Panc1 (cell line): ENCODE measurements at regions not wholly inside any gene's neighbourhood (a gene's known extent, or its start where the extent isn't known, plus 50 kb on each side); places are given as distances from the start of the nearest gene placed in this dataset. TPM values are rescaled to one million over a fixed set of nuclear protein-coding genes. Genes with fewer than 3 reads are reported as not detected.
"Not testable (repeated sequence)": the region's sequence is repeated elsewhere in the genome, so short reads cannot be mapped to it uniquely, and the experiment has no call there.

ENCODE experiments used
- ATAC-seq: fragments of 200-7000 bp; cut with Tn5 transposase; 2 replicates; pipeline ENCODE4 v1.9.1; 2020; ENCODE audit warnings: mild to moderate bottlenecking, moderate library complexity
- BruUV-seq: library from RNA; stranded (reverse); fragments of 400-500 nt; replicated peaks from 2 replicates; lab custom pipeline; 2021; lab: Mats Ljungman, UMichigan
- CTCF ChIA-PET: fragments of 300-600 bp; sonication (Branson Sonifier 250); formaldehyde crosslinking; loops from one replicate; lab custom pipeline; 2022; ENCODE audit warnings: antibody characterized with exemption; lab: Charles Lee
- POLR2A ChIA-PET: fragments of 300-600 bp; sonication (Branson Sonifier 250); formaldehyde crosslinking; loops from one replicate; lab custom pipeline; 2022; ENCODE audit warnings: antibody characterized with exemption; lab: Charles Lee
- DNase-seq: peaks from one replicate; pipeline ENCODE4 v3.0.0-alpha.2; 2010; ENCODE audit warnings: low read depth, low spot score
- H3K27ac ChIP-seq: 2 replicates; pipeline ENCODE4 v1.5.1; 2011; ENCODE audit warnings: mild to moderate bottlenecking, low read length, inconsistent platforms
- H3K27me3 ChIP-seq: fragments of 200-500 bp; sonication (Bioruptor generic); 2 replicates; pipeline ENCODE4 v1.6.0; 2014; ENCODE audit warnings: low read length, inconsistent platforms; ENCODE audit not compliant: control insufficient read depth, insufficient read depth
- H3K36me3 ChIP-seq: fragments of 200-500 bp; sonication (Bioruptor generic); 2 replicates; pipeline ENCODE4 v1.5.1; 2014; ENCODE audit warnings: inconsistent platforms, mild to moderate bottlenecking, low read length, moderate library complexity; ENCODE audit not compliant: control insufficient read depth, insufficient read depth
- H3K4me1 ChIP-seq: 2 replicates; pipeline ENCODE4 v1.5.1; 2011; ENCODE audit warnings: inconsistent platforms, mild to moderate bottlenecking, low read length, moderate library complexity; ENCODE audit not compliant: control insufficient read depth, insufficient read depth
- H3K4me3 ChIP-seq, 2 experiments: 2 replicates each; pipeline ENCODE4 v1.5.1; 2011 to 2012; ENCODE audit warnings: low read depth in 2 of 2, low read length in 2 of 2, mild to moderate bottlenecking in 2 of 2, inconsistent platforms in 1 of 2, moderate library complexity in 1 of 2
- H3K9me3 ChIP-seq: fragments of 200-500 bp; sonication (Bioruptor generic); 2 replicates; pipeline ENCODE4 v1.5.1; 2014; ENCODE audit warnings: low read depth, mild to moderate bottlenecking, inconsistent platforms, low read length, moderate library complexity; ENCODE audit not compliant: control insufficient read depth, insufficient read depth
- POLR2AphosphoS5 ChIP-seq: IDR thresholded peaks from 2 replicates; pipeline ENCODE4 v1.6.1; 2012; ENCODE audit warnings: mild to moderate bottlenecking, low read depth, low read length, moderate library complexity
- REST ChIP-seq, 2 experiments: IDR thresholded peaks; 2 replicates each; pipeline ENCODE4 v1.6.1; 2011 to 2012; ENCODE audit warnings: low read depth in 2 of 2, control low read depth in 1 of 2, low read length in 1 of 2, mild to moderate bottlenecking in 1 of 2, moderate library complexity in 1 of 2; ENCODE audit not compliant: insufficient read depth in 1 of 2
- SIN3A ChIP-seq: IDR thresholded peaks from 2 replicates; pipeline ENCODE4 v1.6.1; 2012; ENCODE audit warnings: low read depth, mild to moderate bottlenecking, low read length, moderate library complexity, borderline replicate concordance; ENCODE audit not compliant: insufficient read depth
- TCF7L2 ChIP-seq: IDR thresholded peaks from 2 replicates; pipeline ENCODE4 v1.6.1; 2011; ENCODE audit warnings: mild to moderate bottlenecking, low read depth, low read length, inconsistent platforms
- in situ Hi-C: cut with HindIII; loops from 2 replicates; pipeline ENCODE4 v1.10.0; 2016; ENCODE audit warnings: low sequenced_read_pairs, low pct_unique_long_range_greater_than_20kb
- intact Hi-C: fragments of 100-400 bp; cut with micrococcal nuclease; formaldehyde crosslinking; loops from one replicate; pipeline ENCODE4 v1.10.0; 2022; ENCODE audit not compliant: unreplicated experiment
- microRNA-seq: library from miRNA; unstranded; fragments of <30 nt; microRNA quantifications from one replicate; pipeline ENCODE4 v1.1.0, GENCODE V29; 2020; ENCODE audit not compliant: unreplicated experiment
- TF ChIP-seq, protein P1 (sequence below): fragments of 450-650 bp; IDR thresholded peaks from 2 replicates; pipeline ENCODE4 v1.5.1; 2017; ENCODE audit warnings: mild to moderate bottlenecking

DNA sequence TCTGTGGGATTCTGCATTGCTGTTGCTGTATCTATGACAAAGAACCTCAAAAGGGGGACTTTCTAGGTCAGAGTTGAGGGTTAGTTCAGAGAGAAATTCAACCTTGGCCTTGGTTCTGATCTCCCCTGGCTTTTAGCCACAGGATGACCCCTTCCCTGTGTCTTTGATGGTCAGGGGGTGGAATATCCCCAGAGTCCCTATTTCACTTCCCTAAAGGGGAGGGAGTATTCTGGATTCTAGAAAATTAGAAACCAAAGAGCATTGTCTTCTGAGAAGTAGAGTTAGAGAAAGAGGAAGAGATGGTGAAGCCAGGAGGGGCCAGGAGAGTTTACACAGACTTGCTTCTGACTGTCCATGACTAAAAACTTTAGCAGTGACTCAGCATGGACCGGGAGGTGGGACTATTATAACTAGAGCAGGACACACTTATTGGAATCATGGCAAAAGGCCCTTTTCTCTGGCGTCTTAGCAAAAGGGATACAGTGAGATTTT lies 56.2 kb upstream of the LPAR1 start:
- no peaks in the 10 kb centered on the region for H3K4me1 ChIP-seq
- ChIA-PET POLR2A (no interaction called here), CTCF (no interaction called here)
- TF ChIP-seq SIN3A (no peak), REST (IDR thresholded peaks at IDR 0.05; ENCODE audit: insufficient read depth in 1 of 2, low read depth in 2 of 2, low read length in 1 of 2) (no peak), POLR2AphosphoS5 (no peak), TCF7L2 (no peak)
- TF ChIP-seq, protein P1, sequence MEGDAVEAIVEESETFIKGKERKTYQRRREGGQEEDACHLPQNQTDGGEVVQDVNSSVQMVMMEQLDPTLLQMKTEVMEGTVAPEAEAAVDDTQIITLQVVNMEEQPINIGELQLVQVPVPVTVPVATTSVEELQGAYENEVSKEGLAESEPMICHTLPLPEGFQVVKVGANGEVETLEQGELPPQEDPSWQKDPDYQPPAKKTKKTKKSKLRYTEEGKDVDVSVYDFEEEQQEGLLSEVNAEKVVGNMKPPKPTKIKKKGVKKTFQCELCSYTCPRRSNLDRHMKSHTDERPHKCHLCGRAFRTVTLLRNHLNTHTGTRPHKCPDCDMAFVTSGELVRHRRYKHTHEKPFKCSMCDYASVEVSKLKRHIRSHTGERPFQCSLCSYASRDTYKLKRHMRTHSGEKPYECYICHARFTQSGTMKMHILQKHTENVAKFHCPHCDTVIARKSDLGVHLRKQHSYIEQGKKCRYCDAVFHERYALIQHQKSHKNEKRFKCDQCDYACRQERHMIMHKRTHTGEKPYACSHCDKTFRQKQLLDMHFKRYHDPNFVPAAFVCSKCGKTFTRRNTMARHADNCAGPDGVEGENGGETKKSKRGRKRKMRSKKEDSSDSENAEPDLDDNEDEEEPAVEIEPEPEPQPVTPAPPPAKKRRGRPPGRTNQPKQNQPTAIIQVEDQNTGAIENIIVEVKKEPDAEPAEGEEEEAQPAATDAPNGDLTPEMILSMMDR = no peak
- no TSS peak for BruUV-seq
- in situ Hi-C loops = no loop called here
- H3K4me3 ChIP-seq = no peak overlapping the region
- no peaks in the 10 kb centered on the region for H3K36me3 ChIP-seq
- H3K27me3 ChIP-seq = no peaks in the 10 kb centered on the region
- H3K27ac ChIP-seq = no peak overlapping the region
- no peaks in the 10 kb centered on the region for H3K9me3 ChIP-seq
- intact Hi-C loops = no loop called here
- no peak for ATAC-seq
- no peak for DNase-seq

- CTCF ChIA-PET, H3K27me3 ChIP-seq, BruUV-seq, H3K4me3 ChIP-seq, H3K36me3 ChIP-seq, H3K9me3 ChIP-seq, intact Hi-C loops, H3K27ac ChIP-seq, POLR2A ChIA-PET, in situ Hi-C loops, DNase-seq, ATAC-seq, H3K4me1 ChIP-seq: not testable (repeated sequence)
These were observed 53.9 kb upstream of the LPAR1 start for GRCh38 chr9:111092167-111092566.

Small RNA genes in the stretch of these regions (microRNA-seq; reads per million reads assigned to microRNA genes)
- not detected for gene MIR7702
